H9 (cell line): ENCODE measurements at regions not wholly inside any gene's neighbourhood (a gene's known extent, or its start where the extent isn't known, plus 50 kb on each side); places are given as distances from the start of the nearest gene placed in this dataset.

ENCODE experiments used
- DNase-seq: peaks from one replicate; pipeline ENCODE4 v3.0.0-alpha.2; 2017
- H2AFZ ChIP-seq: one replicate; pipeline ENCODE4 v1.6.1; 2013; ENCODE audit warnings: mild to moderate bottlenecking, low read length, control low read depth, moderate library complexity
- H2AK5ac ChIP-seq: 2 replicates; pipeline ENCODE4 v1.6.1; 2013; ENCODE audit warnings: low read length, control low read depth, mixed read lengths; ENCODE audit not compliant: insufficient read length
- H2BK120ac ChIP-seq: one replicate; pipeline ENCODE4 v1.6.1; 2013; ENCODE audit warnings: low read depth, mild to moderate bottlenecking, low read length, control low read depth, inconsistent platforms; ENCODE audit not compliant: poor library complexity, severe bottlenecking
- H2BK12ac ChIP-seq: 2 replicates; pipeline ENCODE4 v1.6.1; 2013; ENCODE audit warnings: low read length, control low read depth, mixed read lengths, low read depth; ENCODE audit not compliant: insufficient read length
- H2BK15ac ChIP-seq: 2 replicates; pipeline ENCODE4 v1.6.1; 2013; ENCODE audit warnings: low read depth, low read length, control low read depth
- H2BK20ac ChIP-seq: one replicate; pipeline ENCODE4 v1.6.1; 2013; ENCODE audit warnings: low read depth, mild to moderate bottlenecking, low read length, control low read depth, inconsistent platforms; ENCODE audit not compliant: poor library complexity, severe bottlenecking
- H2BK5ac ChIP-seq: 2 replicates; pipeline ENCODE4 v1.6.1; 2013; ENCODE audit warnings: low read length, control low read depth, mixed read lengths; ENCODE audit not compliant: insufficient read length
- H3K14ac ChIP-seq: 2 replicates; pipeline ENCODE4 v1.6.1; 2013; ENCODE audit warnings: low read length, control low read depth; ENCODE audit not compliant: insufficient read depth
- H3K18ac ChIP-seq: 2 replicates; pipeline ENCODE4 v1.6.1; 2013; ENCODE audit warnings: low read depth, mild to moderate bottlenecking, mixed read lengths, low read length, control low read depth; ENCODE audit not compliant: insufficient read length
- H3K23ac ChIP-seq: 2 replicates; pipeline ENCODE4 v1.6.1; 2013; ENCODE audit warnings: low read length, control low read depth, mixed read lengths, low read depth; ENCODE audit not compliant: insufficient read length
- H3K23me2 ChIP-seq: 2 replicates; pipeline ENCODE4 v1.6.1; 2013; ENCODE audit warnings: low read depth, mild to moderate bottlenecking, mixed read lengths, low read length, control low read depth; ENCODE audit not compliant: insufficient read length, poor library complexity, severe bottlenecking
- H3K27ac ChIP-seq: 2 replicates; pipeline ENCODE4 v1.5.1; 2013; ENCODE audit warnings: low read length, control low read depth, mixed read lengths, low read depth; ENCODE audit not compliant: insufficient read length
- H3K27me3 ChIP-seq: 2 replicates; pipeline ENCODE4 v1.6.1; 2013; ENCODE audit warnings: low read length, control low read depth, inconsistent platforms; ENCODE audit not compliant: insufficient read depth
- H3K4ac ChIP-seq: 2 replicates; pipeline ENCODE4 v1.6.1; 2013; ENCODE audit warnings: low read depth, mild to moderate bottlenecking, control low read depth, inconsistent platforms, low read length, moderate library complexity
- H3K4me1 ChIP-seq: 2 replicates; pipeline ENCODE4 v1.6.1; 2013; ENCODE audit warnings: low read length, control low read depth, inconsistent platforms; ENCODE audit not compliant: insufficient read depth
- H3K4me2 ChIP-seq: 2 replicates; pipeline ENCODE4 v1.6.1; 2013; ENCODE audit warnings: low read length, control low read depth, mixed read lengths; ENCODE audit not compliant: insufficient read length, insufficient read depth
- H3K56ac ChIP-seq: 2 replicates; pipeline ENCODE4 v1.6.1; 2013; ENCODE audit warnings: low read depth, mild to moderate bottlenecking, mixed read lengths, low read length, control low read depth; ENCODE audit not compliant: insufficient read length
- H3K79me1 ChIP-seq: 2 replicates; pipeline ENCODE4 v1.6.1; 2013; ENCODE audit warnings: low read depth, mild to moderate bottlenecking, moderate library complexity, low read length, control low read depth, inconsistent platforms; ENCODE audit not compliant: insufficient read depth, poor library complexity, severe bottlenecking
- H3K79me2 ChIP-seq: 2 replicates; pipeline ENCODE4 v1.6.1; 2013; ENCODE audit warnings: low read length, control low read depth, inconsistent platforms; ENCODE audit not compliant: insufficient read depth
- H3K9ac ChIP-seq: 2 replicates; pipeline ENCODE4 v1.6.1; 2013; ENCODE audit warnings: low read length, control low read depth, mixed read lengths; ENCODE audit not compliant: insufficient read length; ENCODE audit errors: extremely low read depth
- H3K9me3 ChIP-seq: one replicate; pipeline ENCODE4 v1.6.1; 2013; ENCODE audit warnings: low read depth, low read length, inconsistent platforms; ENCODE audit not compliant: control insufficient read depth
- H3T11ph ChIP-seq: one replicate; pipeline ENCODE4 v1.6.1; 2013; ENCODE audit warnings: mild to moderate bottlenecking, low read length, control low read depth, inconsistent platforms
- H4K20me1 ChIP-seq: one replicate; pipeline ENCODE4 v1.6.1; 2013; ENCODE audit not compliant: control insufficient read depth, insufficient read length, insufficient read depth
- H4K5ac ChIP-seq: 2 replicates; pipeline ENCODE4 v1.6.1; 2013; ENCODE audit warnings: low read depth, mild to moderate bottlenecking, mixed read lengths, low read length, control low read depth; ENCODE audit not compliant: insufficient read length
- H4K8ac ChIP-seq: replicated peaks from 2 replicates; pipeline ENCODE4 v1.6.1; 2013; ENCODE audit warnings: low read length, control low read depth, mixed read lengths, low read depth; ENCODE audit not compliant: insufficient read length
- H4K91ac ChIP-seq: 2 replicates; pipeline ENCODE4 v1.6.1; 2013; ENCODE audit warnings: low read depth, mild to moderate bottlenecking, moderate library complexity, mixed read lengths, low read length, control low read depth; ENCODE audit not compliant: insufficient read length
- H3K27ac Mint-ChIP-seq, 3 experiments: 2 replicates in 2 of 3; 3 replicates in 1 of 3; pipeline ENCODE4 v1.8.0; 2020 to 2021; ENCODE audit warnings: mixed read lengths in 3 of 3, mild to moderate bottlenecking in 1 of 3, moderate library complexity in 1 of 3
- H3K27me3 Mint-ChIP-seq: 2 replicates; pipeline ENCODE4 v1.8.0; 2021; ENCODE audit warnings: low read depth, mild to moderate bottlenecking, moderate library complexity, mixed read lengths
- H3K36me3 Mint-ChIP-seq, 3 experiments: 2 replicates in 2 of 3; 3 replicates in 1 of 3; pipeline ENCODE4 v1.8.0; 2020 to 2021; ENCODE audit warnings: low read depth in 3 of 3, mixed read lengths in 3 of 3; ENCODE audit not compliant: insufficient read depth in 1 of 3
- H3K4me1 Mint-ChIP-seq, 2 experiments: 2 replicates each; pipeline ENCODE4 v1.8.0; 2020; ENCODE audit warnings: mixed read lengths in 2 of 2
- H3K4me3 Mint-ChIP-seq, 2 experiments: 2 replicates in 1 of 2; 3 replicates in 1 of 2; pipeline ENCODE4 v1.8.0; 2020 to 2021; ENCODE audit warnings: mild to moderate bottlenecking in 2 of 2, mixed read lengths in 2 of 2, moderate library complexity in 1 of 2
- H3K9me3 Mint-ChIP-seq, 2 experiments: 2 replicates in 1 of 2; 3 replicates in 1 of 2; pipeline ENCODE4 v1.8.0; 2020; ENCODE audit warnings: mild to moderate bottlenecking in 2 of 2, mixed read lengths in 2 of 2, moderate library complexity in 1 of 2
- WGBS: extraction: QIAGEN DNeasy Blood & Tissue Kit; methylation state at CpG from one replicate; pipeline ENCODE4 v1.1.7; 2013; ENCODE audit warnings: missing lambda C conversion rate, low lambda C conversion rate, mixed read lengths; ENCODE audit not compliant: insufficient read length; ENCODE audit errors: extremely low coverage; 5-methylcytosine and 5-hydroxymethylcytosine counted together
- TF ChIP-seq, protein P1 (sequence below): fragments of 200-600 bp; sonication (generic); conservative IDR thresholded peaks from 3 replicates; pipeline ENCODE4 v1.8.0; 2021; ENCODE audit warnings: antibody characterized with exemption, mild to moderate bottlenecking

DNA sequence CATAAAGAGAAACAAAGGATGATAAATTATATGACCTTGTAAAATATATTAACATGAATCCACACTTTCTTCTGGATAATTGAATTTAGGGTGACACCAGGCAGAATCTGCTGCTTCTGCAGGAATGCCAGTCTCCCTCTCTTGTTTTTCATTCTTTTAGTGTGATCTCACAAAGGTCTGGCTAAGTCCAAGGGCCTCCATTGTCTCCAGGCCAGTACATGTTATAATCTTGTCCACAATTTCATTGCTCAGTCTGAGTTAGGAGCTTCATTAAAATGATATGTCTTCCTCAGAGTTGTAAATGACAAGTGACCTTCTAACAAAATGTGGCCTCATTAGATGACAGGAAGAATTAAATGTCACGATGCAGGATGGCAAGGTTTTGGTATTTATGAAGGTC, 110.2 kb downstream of the APOB start:
- Histone ChIP-seq H3K4me1 (no peaks in the 10 kb centered on the region), H3K9me3 (no peaks in the 10 kb centered on the region), H3K56ac (no peak overlapping the region), H4K8ac (no peak overlapping the region), H2BK15ac (no peak overlapping the region), H4K20me1 (no peaks in the 10 kb centered on the region), H3K9ac (no peak overlapping the region), H3K4me2 (no peak overlapping the region), H3K23me2 (no peaks in the 10 kb centered on the region), H2BK12ac (no peak overlapping the region), H3K27me3 (no peaks in the 10 kb centered on the region), H2BK120ac (no peak overlapping the region), H3K18ac (no peak overlapping the region), H3K14ac (no peak overlapping the region), H3K4ac (no peak overlapping the region), H2AFZ (no peak overlapping the region), H3K79me1 (no peaks in the 10 kb centered on the region), H3K23ac (no peak overlapping the region), H2BK5ac (no peak overlapping the region), H4K5ac (no peak overlapping the region), H3K27ac (no peak overlapping the region), H4K91ac (no peak overlapping the region), H2AK5ac (no peak overlapping the region), H2BK20ac (no peak overlapping the region), H3T11ph (no peak overlapping the region), H3K79me2 (no peaks in the 10 kb centered on the region)
- Mint-ChIP-seq H3K27ac (no peak overlapping the region), H3K4me1 (no peaks in the 10 kb centered on the region), H3K27me3 (peaks cover 24% of the 10 kb centered on the region), H3K9me3 (peaks cover 8 to 15% of the 10 kb centered on the region in 2 experiments), H3K4me3 (no peak overlapping the region), H3K36me3 (peaks cover 0 to 6% (median 0%) of the 10 kb centered on the region in 3 experiments; a peak in 1 of 7 replicates)
- TF ChIP-seq, protein P1, sequence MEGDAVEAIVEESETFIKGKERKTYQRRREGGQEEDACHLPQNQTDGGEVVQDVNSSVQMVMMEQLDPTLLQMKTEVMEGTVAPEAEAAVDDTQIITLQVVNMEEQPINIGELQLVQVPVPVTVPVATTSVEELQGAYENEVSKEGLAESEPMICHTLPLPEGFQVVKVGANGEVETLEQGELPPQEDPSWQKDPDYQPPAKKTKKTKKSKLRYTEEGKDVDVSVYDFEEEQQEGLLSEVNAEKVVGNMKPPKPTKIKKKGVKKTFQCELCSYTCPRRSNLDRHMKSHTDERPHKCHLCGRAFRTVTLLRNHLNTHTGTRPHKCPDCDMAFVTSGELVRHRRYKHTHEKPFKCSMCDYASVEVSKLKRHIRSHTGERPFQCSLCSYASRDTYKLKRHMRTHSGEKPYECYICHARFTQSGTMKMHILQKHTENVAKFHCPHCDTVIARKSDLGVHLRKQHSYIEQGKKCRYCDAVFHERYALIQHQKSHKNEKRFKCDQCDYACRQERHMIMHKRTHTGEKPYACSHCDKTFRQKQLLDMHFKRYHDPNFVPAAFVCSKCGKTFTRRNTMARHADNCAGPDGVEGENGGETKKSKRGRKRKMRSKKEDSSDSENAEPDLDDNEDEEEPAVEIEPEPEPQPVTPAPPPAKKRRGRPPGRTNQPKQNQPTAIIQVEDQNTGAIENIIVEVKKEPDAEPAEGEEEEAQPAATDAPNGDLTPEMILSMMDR, result no peak
- DNase-seq, result no peak
- WGBS, result no CpG with 5 or more reads among the region's 1 CpG
